IMR-90 (cell line): ENCODE measurements at regions not wholly inside any gene's neighbourhood (a gene's known extent, or its start where the extent isn't known, plus 50 kb on each side); places are given as distances from the start of the nearest gene placed in this dataset.

Experiments used
- ATAC-seq: fragments of 200-7000 bp; cut with Tn5 transposase; 2 replicates; pipeline ENCODE4 v1.9.1; 2020; ENCODE audit warnings: low read depth, mild to moderate bottlenecking, moderate library complexity
- BruUV-seq: library from RNA; stranded (reverse); fragments of 400-500 nt; replicated peaks from 2 replicates; lab custom pipeline; 2021; lab: Mats Ljungman, UMichigan
- CTCF ChIA-PET: fragments of 300-600 bp; formaldehyde crosslinking; extraction: SDS; loops from one replicate; lab custom pipeline; 2021; ENCODE audit warnings: antibody characterized with exemption; lab: Yijun Ruan, JAX
- POLR2A ChIA-PET: fragments of 300-600 bp; sonication (Branson Sonifier 250); formaldehyde crosslinking; loops from one replicate; lab custom pipeline; 2022; ENCODE audit warnings: antibody characterized with exemption; ENCODE audit not compliant: unreplicated experiment; lab: Charles Lee
- DNase-seq: peaks from one replicate; pipeline ENCODE4 v3.0.0; 2013
- H2AFZ ChIP-seq: replicated peaks from 2 replicates; pipeline ENCODE3; 2013; ENCODE audit warnings: low read length, mild to moderate bottlenecking; ENCODE audit not compliant: poor library complexity
- H2AK5ac ChIP-seq: 2 replicates; pipeline ENCODE4 v1.6.1; 2013; ENCODE audit warnings: low read depth, low read length, inconsistent platforms
- H2AK9ac ChIP-seq: replicated peaks from 2 replicates; pipeline ENCODE3; 2013; ENCODE audit warnings: mild to moderate bottlenecking, low read depth, low read length, moderate library complexity; ENCODE audit not compliant: poor library complexity
- H2BK120ac ChIP-seq: 2 replicates; pipeline ENCODE4 v1.6.1; 2013; ENCODE audit warnings: low read depth, low read length, inconsistent platforms
- H2BK15ac ChIP-seq: 3 replicates; pipeline ENCODE4 v1.6.1; 2013; ENCODE audit warnings: low read depth, low read length, inconsistent platforms
- H2BK20ac ChIP-seq: 2 replicates; pipeline ENCODE4 v1.6.1; 2013; ENCODE audit warnings: low read depth, mild to moderate bottlenecking, inconsistent platforms, low read length, moderate library complexity
- H2BK5ac ChIP-seq: 2 replicates; pipeline ENCODE4 v1.6.1; 2013; ENCODE audit warnings: mild to moderate bottlenecking, low read depth, low read length, inconsistent platforms; ENCODE audit not compliant: poor library complexity, severe bottlenecking
- H3K14ac ChIP-seq: replicated peaks from 2 replicates; pipeline ENCODE4 v1.6.1; 2013; ENCODE audit warnings: low read depth, low read length, inconsistent platforms
- H3K18ac ChIP-seq: 2 replicates; pipeline ENCODE4 v1.6.1; 2013; ENCODE audit warnings: low read depth, low read length, control low read depth
- H3K23ac ChIP-seq: 2 replicates; pipeline ENCODE4 v1.6.1; 2013; ENCODE audit warnings: low read depth, low read length, inconsistent platforms
- H3K27ac ChIP-seq: 2 replicates; pipeline ENCODE4 v1.5.1; 2013; ENCODE audit warnings: mild to moderate bottlenecking, control low read depth, low read length; ENCODE audit not compliant: insufficient read depth
- H3K27me3 ChIP-seq: 2 replicates; pipeline ENCODE4 v1.6.1; 2013; ENCODE audit warnings: low read length; ENCODE audit not compliant: control insufficient read depth, insufficient read depth
- H3K36me3 ChIP-seq: 2 replicates; pipeline ENCODE4 v1.6.1; 2013; ENCODE audit warnings: low read length, mixed read lengths; ENCODE audit not compliant: control insufficient read depth, insufficient read depth
- H3K4ac ChIP-seq: 2 replicates; pipeline ENCODE4 v1.6.1; 2013; ENCODE audit warnings: low read depth, low read length, inconsistent platforms
- H3K4me1 ChIP-seq: 2 replicates; pipeline ENCODE4 v1.6.1; 2013; ENCODE audit warnings: low read length, mixed read lengths; ENCODE audit not compliant: control insufficient read depth, insufficient read depth
- H3K4me2 ChIP-seq: 2 replicates; pipeline ENCODE4 v1.6.1; 2013; ENCODE audit warnings: low read depth, mild to moderate bottlenecking, control low read depth, low read length, moderate library complexity
- H3K4me3 ChIP-seq: 2 replicates; pipeline ENCODE4 v1.5.1; 2013; ENCODE audit warnings: low read depth, mild to moderate bottlenecking, control low read depth, low read length, moderate library complexity; ENCODE audit not compliant: insufficient read depth
- H3K56ac ChIP-seq: 2 replicates; pipeline ENCODE4 v1.6.1; 2013; ENCODE audit warnings: low read length, inconsistent platforms; ENCODE audit not compliant: insufficient read depth; ENCODE audit errors: extremely low read depth
- H3K79me1 ChIP-seq, 2 experiments: 2 replicates each; pipeline ENCODE4 v1.6.1; 2013; ENCODE audit warnings: low read length in 2 of 2, inconsistent platforms in 1 of 2, low read depth in 1 of 2
- H3K9ac ChIP-seq: 2 replicates; pipeline ENCODE4 v1.6.1; 2013; ENCODE audit warnings: low read depth, low read length, control low read depth
- H3K9me1 ChIP-seq: 2 replicates; pipeline ENCODE4 v1.6.1; 2013; ENCODE audit warnings: low read length, inconsistent platforms; ENCODE audit not compliant: insufficient read depth
- H3K9me3 ChIP-seq: 2 replicates; pipeline ENCODE4 v1.6.1; 2013; ENCODE audit warnings: low read length; ENCODE audit not compliant: control insufficient read depth, insufficient read depth
- H4K20me1 ChIP-seq: 2 replicates; pipeline ENCODE4 v1.6.1; 2013; ENCODE audit warnings: low read length, inconsistent platforms; ENCODE audit not compliant: insufficient read depth
- H4K5ac ChIP-seq: 2 replicates; pipeline ENCODE4 v1.6.1; 2013; ENCODE audit warnings: mild to moderate bottlenecking, low read depth, low read length, control low read depth
- H4K8ac ChIP-seq, 2 experiments: 2 replicates each; pipeline ENCODE4 v1.6.1; 2013; ENCODE audit warnings: low read depth in 2 of 2, low read length in 2 of 2, control low read depth in 1 of 2, inconsistent platforms in 1 of 2
- H4K91ac ChIP-seq: 2 replicates; pipeline ENCODE4 v1.6.1; 2013; ENCODE audit warnings: low read depth, low read length, inconsistent platforms; ENCODE audit not compliant: insufficient read depth
- BHLHE40 ChIP-seq: fragments of 150-350 bp; IDR thresholded peaks from 2 replicates; pipeline ENCODE4 v1.6.1; 2016; ENCODE audit warnings: mild to moderate bottlenecking, low read depth, low read length
- CEBPB ChIP-seq: IDR thresholded peaks from 2 replicates; pipeline ENCODE4 v1.6.1; 2012; ENCODE audit warnings: low read depth, low read length, improper control_type of control experiment
- CHD1 ChIP-seq: IDR thresholded peaks from 2 replicates; pipeline ENCODE4 v1.6.1; 2012; ENCODE audit warnings: low read depth, low read length, improper control_type of control experiment
- CTCF ChIP-seq: conservative IDR thresholded peaks from 2 replicates; pipeline ENCODE4 v1.5.1; 2012; ENCODE audit warnings: mild to moderate bottlenecking, low read depth, low read length, improper control_type of control experiment
- FOS ChIP-seq: fragments of 150-350 bp; IDR thresholded peaks from 2 replicates; pipeline ENCODE4 v1.6.1; 2016; ENCODE audit warnings: low read depth, low read length
- MAFK ChIP-seq: IDR thresholded peaks from 2 replicates; pipeline ENCODE4 v1.6.1; 2012; ENCODE audit warnings: low read depth, low read length, improper control_type of control experiment
- MAZ ChIP-seq: IDR thresholded peaks from 2 replicates; pipeline ENCODE4 v1.6.1; 2012; ENCODE audit warnings: low read depth, mild to moderate bottlenecking, low read length, improper control_type of control experiment, moderate library complexity, borderline replicate concordance
- MXI1 ChIP-seq: IDR thresholded peaks from 2 replicates; pipeline ENCODE4 v1.6.1; 2012; ENCODE audit warnings: low read depth, mild to moderate bottlenecking, low read length, moderate library complexity, borderline replicate concordance
- NFE2L2 ChIP-seq: fragments of 150-350 bp; IDR thresholded peaks from 2 replicates; pipeline ENCODE4 v1.6.1; 2016; ENCODE audit warnings: low read depth, mild to moderate bottlenecking, low read length
- POLR2A ChIP-seq: IDR thresholded peaks from 2 replicates; pipeline ENCODE4 v1.6.1; 2012; ENCODE audit warnings: mild to moderate bottlenecking, low read depth, low read length
- RAD21 ChIP-seq: IDR thresholded peaks from 2 replicates; pipeline ENCODE4 v1.6.1; 2012; ENCODE audit warnings: low read length, improper control_type of control experiment
- RCOR1 ChIP-seq: IDR thresholded peaks from 2 replicates; pipeline ENCODE4 v1.6.1; 2012; ENCODE audit warnings: mild to moderate bottlenecking, low read length, improper control_type of control experiment; ENCODE audit not compliant: insufficient replicate concordance
- RFX5 ChIP-seq: IDR thresholded peaks from 2 replicates; pipeline ENCODE4 v1.8.0; 2012; ENCODE audit warnings: low read depth, mild to moderate bottlenecking, low read length, moderate library complexity
- SMC3 ChIP-seq: fragments of 150-350 bp; IDR thresholded peaks from 2 replicates; pipeline ENCODE4 v1.6.1; 2016; ENCODE audit warnings: low read depth, mild to moderate bottlenecking, antibody characterized with exemption, low read length, moderate library complexity
- WGBS, 2 experiments: methylation state at CpG; one replicate each; pipeline versions ENCODE4 v1.1.5 to v1.1.7; 2013; ENCODE audit warnings: missing lambda C conversion rate in 2 of 2; ENCODE audit not compliant: insufficient read length in 1 of 2; ENCODE audit errors: extremely low coverage in 2 of 2; 5-methylcytosine and 5-hydroxymethylcytosine counted together
- dilution Hi-C: fragments of 300-500 bp; cut with HindIII; formaldehyde crosslinking; loops from one replicate; pipeline ENCODE4 v1.14.3; 2018; ENCODE audit warnings: low sequenced_read_pairs; ENCODE audit not compliant: unreplicated experiment
- in situ Hi-C: fragments of 300-500 bp; cut with MboI; formaldehyde crosslinking; loops from 3 replicates; pipeline ENCODE4 v1.14.3; 2019; ENCODE audit warnings: low sequenced_read_pairs, inconsistent platforms, mixed read lengths
- intact Hi-C: fragments of 100-400 bp; cut with micrococcal nuclease; formaldehyde crosslinking; loops from 2 replicates; pipeline ENCODE4 v1.10.0; 2022
- TF ChIP-seq, protein P1 (sequence below): fragments of 150-350 bp; IDR thresholded peaks from 2 replicates; pipeline ENCODE4 v1.6.1; 2017; ENCODE audit warnings: mild to moderate bottlenecking, antibody characterized with exemption, low read length, low read depth
- TF ChIP-seq, protein P2 (sequence below): fragments of 150-350 bp; IDR thresholded peaks from 2 replicates; pipeline ENCODE4 v1.6.1; 2016; ENCODE audit warnings: low read depth, mild to moderate bottlenecking, low read length, moderate library complexity, borderline replicate concordance

- H2AFZ ChIP-seq, result no peak overlapping the region
- H3K79me1 ChIP-seq, result no peaks in the 10 kb centered on the region
- H3K9me3 ChIP-seq, result peaks cover 3% of the 10 kb centered on the region; the same call in 1 of the 2 replicates
- no peak overlapping the region for H2BK5ac ChIP-seq
- no peak overlapping the region for H3K56ac ChIP-seq
- no peak overlapping the region for H4K91ac ChIP-seq
- ChIA-PET CTCF (interaction anchor here (0.7 kb wide), 1 partner anchor 273 kb away, joined by 3 read pairs; no protein-coding TSS in a partner anchor), POLR2A (no interaction called here)
- no peak overlapping the region for H2BK15ac ChIP-seq
- no peaks in the 10 kb centered on the region for H3K9me1 ChIP-seq
- dilution Hi-C loops, result no loop called here
- no peak overlapping the region for H3K4me2 ChIP-seq
- DNase-seq (no peak), ATAC-seq (no peak)
- in situ Hi-C loops, result loop anchor here (5.0 kb wide), 1 partner anchor 56 kb away; no protein-coding TSS in a partner anchor
- H3K9ac ChIP-seq, result no peak overlapping the region
- H3K4me1 ChIP-seq, result peaks cover 7% of the 10 kb centered on the region
- BruUV-seq, result no TSS peak
- no peak overlapping the region for H3K23ac ChIP-seq
- no peak overlapping the region; the same call in 1 of the 2 replicates for H3K14ac ChIP-seq
- H3K18ac ChIP-seq, result no peak overlapping the region
- H3K4me3 ChIP-seq, result no peak overlapping the region
- H2BK20ac ChIP-seq, result no peak overlapping the region
- intact Hi-C loops, result no loop called here
- H3K4ac ChIP-seq, result no peak overlapping the region
- H4K20me1 ChIP-seq, result no peaks in the 10 kb centered on the region
- H4K5ac ChIP-seq, result no peak overlapping the region
- H2AK9ac ChIP-seq, result no peak overlapping the region
- no peak overlapping the region for H4K8ac ChIP-seq
- TF ChIP-seq RFX5 (no peak), MAZ (no peak), MXI1 (no peak), CHD1 (no peak), RAD21 (no peak), CEBPB (no peak), NFE2L2 (no peak), BHLHE40 (no peak), FOS (no peak), CTCF (no peak), RCOR1 (no peak), MAFK (no peak), POLR2A (no peak), SMC3 (no peak)
- TF ChIP-seq, protein P1, sequence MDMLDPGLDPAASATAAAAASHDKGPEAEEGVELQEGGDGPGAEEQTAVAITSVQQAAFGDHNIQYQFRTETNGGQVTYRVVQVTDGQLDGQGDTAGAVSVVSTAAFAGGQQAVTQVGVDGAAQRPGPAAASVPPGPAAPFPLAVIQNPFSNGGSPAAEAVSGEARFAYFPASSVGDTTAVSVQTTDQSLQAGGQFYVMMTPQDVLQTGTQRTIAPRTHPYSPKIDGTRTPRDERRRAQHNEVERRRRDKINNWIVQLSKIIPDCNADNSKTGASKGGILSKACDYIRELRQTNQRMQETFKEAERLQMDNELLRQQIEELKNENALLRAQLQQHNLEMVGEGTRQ, result no peak
- TF ChIP-seq, protein P2, sequence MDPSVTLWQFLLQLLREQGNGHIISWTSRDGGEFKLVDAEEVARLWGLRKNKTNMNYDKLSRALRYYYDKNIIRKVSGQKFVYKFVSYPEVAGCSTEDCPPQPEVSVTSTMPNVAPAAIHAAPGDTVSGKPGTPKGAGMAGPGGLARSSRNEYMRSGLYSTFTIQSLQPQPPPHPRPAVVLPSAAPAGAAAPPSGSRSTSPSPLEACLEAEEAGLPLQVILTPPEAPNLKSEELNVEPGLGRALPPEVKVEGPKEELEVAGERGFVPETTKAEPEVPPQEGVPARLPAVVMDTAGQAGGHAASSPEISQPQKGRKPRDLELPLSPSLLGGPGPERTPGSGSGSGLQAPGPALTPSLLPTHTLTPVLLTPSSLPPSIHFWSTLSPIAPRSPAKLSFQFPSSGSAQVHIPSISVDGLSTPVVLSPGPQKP, result no peak
- no peak overlapping the region for H2AK5ac ChIP-seq
- no peaks in the 10 kb centered on the region for H3K36me3 ChIP-seq
- H2BK120ac ChIP-seq, result no peak overlapping the region
- no peak overlapping the region for H3K27ac ChIP-seq
- H3K27me3 ChIP-seq, result no peaks in the 10 kb centered on the region
- WGBS, 2 experiments, result no CpG with 5 or more reads among the region's 6 CpGs
Measured at GRCh38 chr5:53237876-53238275, 128.3 kb upstream of the MOCS2 start.
